ENCODE measurements at regions not wholly inside any gene's neighbourhood (a gene's known extent, or its start where the extent isn't known, plus 50 kb on each side); places are given as distances from the start of the nearest gene placed in this dataset.

- WGBS, 2 donors = 51 to 55% methylated on average over 3 of the region's 3 CpGs
- H3K4me3 ChIP-seq (ENCODE audit: low read length in 2 of 2) = no peak overlapping the region
- no peak overlapping the region for H3K27ac ChIP-seq (ENCODE audit: low read depth in 1 of 2, low read length in 2 of 2)
- no peak for ATAC-seq (ENCODE audit: low FRiP score)
- no peaks in the 10 kb centered on the region for H3K36me3 ChIP-seq (ENCODE audit: control insufficient read depth in 1 of 2, insufficient read depth in 2 of 2, low read length in 1 of 2)
- intact Hi-C loops (cut with DNase I) = no loop called here
- DNase-seq = no peak
- H3K4me1 ChIP-seq (ENCODE audit: control insufficient read depth in 1 of 2, insufficient read depth in 2 of 2, low read length in 2 of 2) = no peaks in the 10 kb centered on the region
- H3K9me3 ChIP-seq (ENCODE audit: control insufficient read depth, low read length) = no peaks in the 10 kb centered on the region
- H3K27me3 ChIP-seq (ENCODE audit: control insufficient read depth in 1 of 2, insufficient read depth in 2 of 2, low read length in 1 of 2) = no peaks in the 10 kb centered on the region
Measured at GRCh38 chr3:22176911-22177310, 425.9 kb upstream of the ZNF385D start.

DNA sequence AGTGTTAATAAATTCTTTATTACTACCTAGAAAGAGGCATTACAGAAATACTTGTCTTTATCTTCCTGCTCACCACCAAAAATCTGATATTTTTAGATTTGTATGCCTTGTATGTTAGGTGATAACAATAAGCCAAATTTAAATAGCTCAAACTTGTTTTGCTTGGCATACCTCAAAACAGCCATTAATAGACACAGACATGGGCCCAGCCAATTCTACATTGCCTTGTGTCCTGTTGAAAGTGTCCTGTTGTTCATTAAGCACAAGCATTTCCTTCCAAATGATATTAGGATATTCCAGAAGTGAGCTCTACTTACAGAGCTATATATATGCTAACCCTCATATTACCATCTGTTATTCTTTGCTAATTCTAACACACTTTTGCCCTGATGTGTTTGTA lies 438.6 kb upstream of the ZNF385D start:
- Histone ChIP-seq H3K4me1 (ENCODE audit: control insufficient read depth in 1 of 2, insufficient read depth in 2 of 2, low read length in 2 of 2) (no peaks in the 10 kb centered on the region), H3K9me3 (ENCODE audit: control insufficient read depth, low read length) (no peaks in the 10 kb centered on the region), H3K27me3 (ENCODE audit: control insufficient read depth in 1 of 2, insufficient read depth in 2 of 2, low read length in 1 of 2) (no peaks in the 10 kb centered on the region), H3K27ac (ENCODE audit: low read depth in 1 of 2, low read length in 2 of 2) (no peak overlapping the region), H3K4me3 (ENCODE audit: low read length in 2 of 2) (no peak overlapping the region), H3K36me3 (ENCODE audit: control insufficient read depth in 1 of 2, insufficient read depth in 2 of 2, low read length in 1 of 2) (no peaks in the 10 kb centered on the region)
- ATAC-seq (ENCODE audit: low FRiP score) (no peak), DNase-seq (no peak)
- intact Hi-C loops (cut with DNase I) = no loop called here

DNA sequence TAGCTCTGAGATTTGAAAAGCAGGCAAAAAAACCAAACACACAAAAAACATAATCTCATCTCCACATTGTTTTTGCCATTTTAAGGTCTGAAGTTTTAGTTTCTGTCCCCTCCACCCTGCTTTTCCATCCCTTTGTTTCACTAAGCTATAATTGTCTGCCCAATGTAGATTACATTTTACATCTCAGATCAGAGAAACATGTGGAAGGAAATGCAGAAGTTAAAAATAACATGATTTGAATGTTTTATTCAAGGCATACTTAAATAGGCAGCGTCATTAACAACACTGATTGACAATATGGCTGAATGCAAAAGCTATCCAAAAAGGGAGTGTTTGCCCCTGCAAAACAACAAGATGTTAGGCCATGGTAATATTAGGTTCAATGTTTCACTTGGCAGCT lies 448.1 kb upstream of the ZNF385D start:
- peaks cover 2% of the 10 kb centered on the region for H3K9me3 ChIP-seq (ENCODE audit: control insufficient read depth, low read length)
- H3K36me3 ChIP-seq (ENCODE audit: control insufficient read depth in 1 of 2, insufficient read depth in 2 of 2, low read length in 1 of 2) = no peaks in the 10 kb centered on the region
- intact Hi-C loops (cut with DNase I) = no loop called here
- H3K4me3 ChIP-seq (ENCODE audit: low read length in 2 of 2) = no peak overlapping the region
- 9 to 10% methylated on average over 1 of the region's 1 CpG for WGBS, 2 donors
- H3K27ac ChIP-seq (ENCODE audit: low read depth in 1 of 2, low read length in 2 of 2) = no peak overlapping the region
- ATAC-seq (ENCODE audit: low FRiP score) (no peak), DNase-seq (no peak)
- H3K27me3 ChIP-seq (ENCODE audit: control insufficient read depth in 1 of 2, insufficient read depth in 2 of 2, low read length in 1 of 2) = no peaks in the 10 kb centered on the region
- H3K4me1 ChIP-seq (ENCODE audit: control insufficient read depth in 1 of 2, insufficient read depth in 2 of 2, low read length in 2 of 2) = no peaks in the 10 kb centered on the region

DNA sequence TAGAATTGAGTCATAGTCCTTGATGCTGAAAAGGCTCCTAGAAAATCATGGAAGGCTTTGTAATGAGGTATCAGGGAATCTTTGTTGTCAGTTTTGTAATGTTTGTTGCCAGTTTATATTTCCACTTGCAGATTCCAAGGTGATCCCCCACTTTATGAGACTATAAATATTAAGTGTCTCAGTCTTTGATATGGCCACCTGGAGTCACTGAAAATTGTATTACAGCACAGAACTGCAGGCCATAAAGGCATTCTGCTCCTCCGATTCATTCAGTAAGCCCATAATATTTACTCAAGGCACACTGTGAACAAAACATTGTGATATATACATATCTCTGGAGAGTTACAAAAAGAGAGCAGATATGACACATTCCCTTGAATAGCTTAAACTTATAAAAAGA lies 457.8 kb upstream of the ZNF385D start:
- 34 to 47% methylated on average over 1 of the region's 1 CpG for WGBS, 2 donors
- H3K4me3 ChIP-seq (ENCODE audit: low read length in 2 of 2) = no peak overlapping the region
- intact Hi-C loops (cut with DNase I) = no loop called here

DNA sequence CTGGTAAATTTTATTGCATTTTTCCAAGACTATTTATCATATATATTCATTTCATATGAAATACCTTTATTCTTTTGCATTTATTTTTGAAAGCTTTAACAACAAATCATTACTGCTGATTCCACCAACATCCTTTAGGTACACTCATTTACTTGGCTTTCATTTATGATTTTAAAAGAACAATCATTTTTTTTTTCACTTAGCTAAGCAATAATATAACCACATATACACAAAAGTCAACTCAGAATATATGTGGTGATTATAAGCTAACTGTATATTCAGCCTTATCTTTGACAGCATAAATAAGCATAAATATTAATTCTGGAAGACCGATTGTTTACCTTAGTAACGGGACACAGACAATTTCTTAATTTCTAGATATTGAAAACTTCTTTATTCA lies 458.6 kb upstream of the ZNF385D start:
- intact Hi-C loops (cut with DNase I) = no loop called here
- Histone ChIP-seq H3K27me3 (ENCODE audit: control insufficient read depth in 1 of 2, insufficient read depth in 2 of 2, low read length in 1 of 2) (no peaks in the 10 kb centered on the region), H3K4me1 (ENCODE audit: control insufficient read depth in 1 of 2, insufficient read depth in 2 of 2, low read length in 2 of 2) (no peaks in the 10 kb centered on the region), H3K4me3 (ENCODE audit: low read length in 2 of 2) (no peak overlapping the region), H3K9me3 (ENCODE audit: control insufficient read depth, low read length) (no peaks in the 10 kb centered on the region), H3K36me3 (ENCODE audit: control insufficient read depth in 1 of 2, insufficient read depth in 2 of 2, low read length in 1 of 2) (no peaks in the 10 kb centered on the region), H3K27ac (ENCODE audit: low read depth in 1 of 2, low read length in 2 of 2) (no peak overlapping the region)
- ATAC-seq (ENCODE audit: low FRiP score) (no peak), DNase-seq (no peak)
- WGBS, 2 donors = 47 to 61% methylated on average over 2 of the region's 2 CpGs

More for the DNA sequence above, 457.8 kb upstream of the ZNF385D start:
- no peak overlapping the region for H3K27ac ChIP-seq (ENCODE audit: low read depth in 1 of 2, low read length in 2 of 2)
- H3K4me1 ChIP-seq (ENCODE audit: control insufficient read depth in 1 of 2, insufficient read depth in 2 of 2, low read length in 2 of 2) = no peaks in the 10 kb centered on the region
- ATAC-seq (ENCODE audit: low FRiP score) = no peak
- DNase-seq = no peak
- no peaks in the 10 kb centered on the region for H3K27me3 ChIP-seq (ENCODE audit: control insufficient read depth in 1 of 2, insufficient read depth in 2 of 2, low read length in 1 of 2)
- no peaks in the 10 kb centered on the region for H3K36me3 ChIP-seq (ENCODE audit: control insufficient read depth in 1 of 2, insufficient read depth in 2 of 2, low read length in 1 of 2)
- H3K9me3 ChIP-seq (ENCODE audit: control insufficient read depth, low read length) = no peaks in the 10 kb centered on the region

DNA sequence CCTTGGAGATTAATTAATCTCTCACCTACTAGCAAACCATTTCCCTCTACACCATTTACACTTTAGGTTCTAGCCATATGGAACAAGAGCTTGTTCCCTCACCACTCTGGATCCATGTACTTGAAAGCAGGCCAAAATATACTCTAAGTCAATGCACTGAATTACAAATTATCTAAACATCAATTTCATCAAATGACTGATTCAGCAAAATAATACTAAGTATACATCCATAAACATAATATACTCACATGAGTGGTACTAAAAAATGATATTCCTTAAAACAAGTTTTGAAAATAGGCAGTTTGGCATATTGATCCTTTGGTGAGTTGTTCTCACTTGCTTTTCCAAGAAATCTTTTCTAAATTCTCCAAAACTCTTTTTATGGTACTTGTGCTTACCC lies 459.7 kb upstream of the ZNF385D start:
- H3K27ac ChIP-seq (ENCODE audit: low read depth in 1 of 2, low read length in 2 of 2) = no peak overlapping the region

DNA sequence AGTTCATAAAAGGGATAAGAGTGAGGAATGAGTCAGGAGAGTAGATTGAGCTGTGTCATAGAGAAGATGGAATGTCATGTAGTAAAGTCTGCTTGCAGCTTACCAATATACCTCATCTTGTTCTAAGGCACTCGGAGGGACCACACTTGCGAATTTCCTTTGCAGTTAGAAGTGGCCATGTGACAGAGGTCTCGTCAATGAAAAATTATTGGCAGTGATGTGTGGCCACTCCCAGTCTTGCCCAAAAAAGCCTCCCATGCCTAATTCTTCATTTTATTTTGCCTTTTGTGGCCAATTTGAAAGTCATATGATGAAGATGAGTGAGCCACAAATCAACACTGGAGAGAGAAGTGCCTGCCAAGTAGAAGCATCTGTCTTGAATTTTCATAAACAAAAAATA lies 465.6 kb upstream of the ZNF385D start:
- intact Hi-C loops (cut with DNase I) = no loop called here
- DNase-seq (no peak), ATAC-seq (ENCODE audit: low FRiP score) (no peak)
- Histone ChIP-seq H3K4me1 (ENCODE audit: control insufficient read depth in 1 of 2, insufficient read depth in 2 of 2, low read length in 2 of 2) (no peaks in the 10 kb centered on the region), H3K4me3 (ENCODE audit: low read length in 2 of 2) (no peak overlapping the region), H3K9me3 (ENCODE audit: control insufficient read depth, low read length) (no peaks in the 10 kb centered on the region), H3K36me3 (ENCODE audit: control insufficient read depth in 1 of 2, insufficient read depth in 2 of 2, low read length in 1 of 2) (no peaks in the 10 kb centered on the region), H3K27ac (ENCODE audit: low read depth in 1 of 2, low read length in 2 of 2) (no peak overlapping the region), H3K27me3 (ENCODE audit: control insufficient read depth in 1 of 2, insufficient read depth in 2 of 2, low read length in 1 of 2) (no peaks in the 10 kb centered on the region)
- WGBS, 2 donors = 90 to 91% methylated on average over 3 of the region's 3 CpGs

More for the DNA sequence above, 459.7 kb upstream of the ZNF385D start:
- intact Hi-C loops (cut with DNase I) = no loop called here
- H3K27me3 ChIP-seq (ENCODE audit: control insufficient read depth in 1 of 2, insufficient read depth in 2 of 2, low read length in 1 of 2) = no peaks in the 10 kb centered on the region
- DNase-seq (no peak), ATAC-seq (ENCODE audit: low FRiP score) (no peak)
- H3K9me3 ChIP-seq (ENCODE audit: control insufficient read depth, low read length) = no peaks in the 10 kb centered on the region
- no peaks in the 10 kb centered on the region for H3K36me3 ChIP-seq (ENCODE audit: control insufficient read depth in 1 of 2, insufficient read depth in 2 of 2, low read length in 1 of 2)
- H3K4me3 ChIP-seq (ENCODE audit: low read length in 2 of 2) = no peak overlapping the region
- no peaks in the 10 kb centered on the region for H3K4me1 ChIP-seq (ENCODE audit: control insufficient read depth in 1 of 2, insufficient read depth in 2 of 2, low read length in 2 of 2)

GRCh38 chr3:22225161-22225560 lies 474.2 kb upstream of the ZNF385D start:
- WGBS, 2 donors = 41 to 42% methylated on average over 7 of the region's 7 CpGs

DNA sequence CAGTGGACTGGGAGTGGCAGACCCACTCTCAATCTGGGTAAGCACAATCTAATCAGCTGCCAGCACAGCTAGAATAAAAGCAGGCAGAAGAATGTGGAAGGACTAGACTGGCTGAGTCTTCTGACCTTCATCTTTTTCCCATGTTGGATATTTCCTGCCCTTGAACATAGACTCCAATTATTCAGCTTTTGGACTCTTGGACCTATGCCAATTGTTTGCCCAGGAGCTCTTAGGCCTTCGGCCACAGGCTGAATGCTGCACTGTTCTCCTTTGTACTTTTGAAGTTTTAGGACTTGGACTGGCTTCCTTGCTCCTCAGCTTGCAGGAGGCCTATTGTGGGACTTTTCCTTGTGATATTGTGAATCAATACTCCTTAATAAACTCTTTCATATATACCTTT lies 477.7 kb upstream of the ZNF385D start:
- ATAC-seq (ENCODE audit: low FRiP score) = no peak
- intact Hi-C loops (cut with DNase I) = no loop called here

More at GRCh38 chr3:22225161-22225560, 474.2 kb upstream of the ZNF385D start:
- no peak overlapping the region for H3K27ac ChIP-seq (ENCODE audit: low read depth in 1 of 2, low read length in 2 of 2)
- no peaks in the 10 kb centered on the region for H3K4me1 ChIP-seq (ENCODE audit: control insufficient read depth in 1 of 2, insufficient read depth in 2 of 2, low read length in 2 of 2)
- no peaks in the 10 kb centered on the region for H3K36me3 ChIP-seq (ENCODE audit: control insufficient read depth in 1 of 2, insufficient read depth in 2 of 2, low read length in 1 of 2)
- DNase-seq (no peak), ATAC-seq (ENCODE audit: low FRiP score) (no peak)
- peaks cover 0 to 1% of the 10 kb centered on the region in 2 donors for H3K27me3 ChIP-seq (ENCODE audit: control insufficient read depth in 1 of 2, insufficient read depth in 2 of 2, low read length in 1 of 2)
- no peak overlapping the region for H3K4me3 ChIP-seq (ENCODE audit: low read length in 2 of 2)
- H3K9me3 ChIP-seq (ENCODE audit: control insufficient read depth, low read length) = peaks cover 7% of the 10 kb centered on the region
- intact Hi-C loops (cut with DNase I) = no loop called here

More for the DNA sequence above, 477.7 kb upstream of the ZNF385D start:
- H3K4me3 ChIP-seq (ENCODE audit: low read length in 2 of 2) = no peak overlapping the region
- H3K27ac ChIP-seq (ENCODE audit: low read depth in 1 of 2, low read length in 2 of 2) = no peak overlapping the region
- H3K36me3 ChIP-seq (ENCODE audit: control insufficient read depth in 1 of 2, insufficient read depth in 2 of 2, low read length in 1 of 2) = no peaks in the 10 kb centered on the region
- no peak for DNase-seq
- WGBS, 2 donors = 70 to 79% methylated on average over 1 of the region's 1 CpG
- peaks cover 0 to 1% of the 10 kb centered on the region in 2 donors for H3K27me3 ChIP-seq (ENCODE audit: control insufficient read depth in 1 of 2, insufficient read depth in 2 of 2, low read length in 1 of 2)
- no peaks in the 10 kb centered on the region for H3K4me1 ChIP-seq (ENCODE audit: control insufficient read depth in 1 of 2, insufficient read depth in 2 of 2, low read length in 2 of 2)
- H3K9me3 ChIP-seq (ENCODE audit: control insufficient read depth, low read length) = peaks cover 7% of the 10 kb centered on the region

Data from aorta (tissue), 5 donors.